Pancreas (tissue), 10 donors: ENCODE measurements at regions not wholly inside any gene's neighbourhood (a gene's known extent, or its start where the extent isn't known, plus 50 kb on each side); places are given as distances from the start of the nearest gene placed in this dataset.

Experiments used
- ATAC-seq, 4 donors: fragments of 200-7000 bp; cut with Tn5 transposase; one replicate each; pipeline versions ENCODE4 v1.8.0 to v1.9.1; 2020; ENCODE audit warnings: mild to moderate bottlenecking in 4 of 4, moderate library complexity in 4 of 4
- DNase-seq, 6 donors: peaks; one replicate each; pipeline ENCODE4 v3.0.0-alpha.2; 2020
- FAIRE-seq: peaks from 2 replicates; lab custom pipeline; 2012; peaks lifted over from hg19 to GRCh38; lab: Jason Lieb, UNC
- H3K27ac ChIP-seq, 4 donors: fragments of 200-600 bp; sonication (generic); 1 replicate in 3 of 4; 2 replicates in 1 of 4; pipeline versions ENCODE4 v1.5.0 to v1.8.0; 2020
- H3K27me3 ChIP-seq, 4 donors: fragments of 200-600 bp; one replicate each; pipeline ENCODE4 v1.8.0; 2021
- H3K36me3 ChIP-seq, 3 donors: fragments of 200-600 bp; sonication (generic) in 1 of 3; one replicate each; pipeline versions ENCODE4 v1.5.0 to v1.8.0; 2020 to 2021
- H3K4me1 ChIP-seq, 3 donors: fragments of 200-600 bp; one replicate each; pipeline ENCODE4 v1.8.0; 2021
- H3K4me3 ChIP-seq, 4 donors: fragments of 200-600 bp; sonication (generic) in 2 of 4; one replicate each; pipeline versions ENCODE4 v1.5.0 to v1.8.0; 2020 to 2021
- H3K9me3 ChIP-seq, 4 donors: fragments of 200-600 bp; one replicate each; pipeline ENCODE4 v1.8.0; 2021
- CTCF ChIP-seq, 4 donors: fragments of 200-600 bp; sonication (generic) in 3 of 4; IDR thresholded peaks; one replicate each; pipeline versions ENCODE4 v1.5.0 to v1.8.0; 2021; ENCODE audit warnings: antibody characterized with exemption in 4 of 4
- WGBS, 2 donors: extraction: QIAGEN DNeasy Blood & Tissue Kit; methylation state at CpG; one replicate each; pipeline ENCODE4 v1.1.7; 2013; 5-methylcytosine and 5-hydroxymethylcytosine counted together
- intact Hi-C, 3 donors: fragments of 100-400 bp; cut with DNase I; formaldehyde crosslinking; loops; one replicate each; pipeline versions ENCODE4 v1.11.1 to v1.14.2; 2022
- donor health status: healthy with polysubstance abuse.
- donor health status: DM: no; HTN: no; CAD: no; lungs with moderate emphysema.
- donor health status: DM: no; HTN: no; CAD: no.
- donor health status: control.
- donor health status: control.
- donor health status: Bipolar disorder and iron deficiency.
- donor health status: DM: yes; HTN: yes; CAD: no.
- donor health status: DM: no; HTN: no; CAD: no.
- donor health status: DM: no; HTN: no; CAD: no.
- donor health status: DM: yes; HTN: yes; CAD: no.

DNA sequence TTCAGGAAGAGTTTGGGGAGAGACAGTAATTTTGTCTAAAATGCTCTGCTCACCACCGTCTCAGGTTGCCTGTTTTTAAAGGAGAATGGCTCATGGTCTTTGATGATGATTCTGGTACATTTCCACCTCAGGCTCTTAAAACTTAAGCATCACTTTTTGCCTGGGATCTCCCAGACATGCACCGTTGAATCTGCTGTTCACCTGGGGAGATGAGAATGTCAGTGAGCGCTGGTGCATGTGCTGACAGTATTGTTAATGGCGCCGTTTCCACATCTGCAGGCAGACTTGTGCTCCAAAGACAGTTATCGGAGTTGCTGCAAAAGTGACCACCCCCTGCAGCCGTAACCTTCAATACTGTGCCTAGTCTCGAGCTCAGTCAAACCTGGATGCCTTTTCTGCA is 219.0 kb upstream of the TPM1 start:
- Histone ChIP-seq H3K27me3 (no peaks in the 10 kb centered on the region), H3K9me3 (no peaks in the 10 kb centered on the region), H3K36me3 (no peaks in the 10 kb centered on the region), H3K27ac (no peak overlapping the region), H3K4me3 (no peak overlapping the region), H3K4me1 (peaks cover 22 to 29% (median 27%) of the 10 kb centered on the region in 3 donors)
- no peak for TF ChIP-seq CTCF (IDR thresholded peaks at IDR 0.05)
- intact Hi-C loops = no loop called here
- WGBS, 2 donors = 95 to 97% methylated on average over 8 of the region's 8 CpGs
- DNase-seq (no peak), FAIRE-seq (no peak), ATAC-seq (no peak)

DNA sequence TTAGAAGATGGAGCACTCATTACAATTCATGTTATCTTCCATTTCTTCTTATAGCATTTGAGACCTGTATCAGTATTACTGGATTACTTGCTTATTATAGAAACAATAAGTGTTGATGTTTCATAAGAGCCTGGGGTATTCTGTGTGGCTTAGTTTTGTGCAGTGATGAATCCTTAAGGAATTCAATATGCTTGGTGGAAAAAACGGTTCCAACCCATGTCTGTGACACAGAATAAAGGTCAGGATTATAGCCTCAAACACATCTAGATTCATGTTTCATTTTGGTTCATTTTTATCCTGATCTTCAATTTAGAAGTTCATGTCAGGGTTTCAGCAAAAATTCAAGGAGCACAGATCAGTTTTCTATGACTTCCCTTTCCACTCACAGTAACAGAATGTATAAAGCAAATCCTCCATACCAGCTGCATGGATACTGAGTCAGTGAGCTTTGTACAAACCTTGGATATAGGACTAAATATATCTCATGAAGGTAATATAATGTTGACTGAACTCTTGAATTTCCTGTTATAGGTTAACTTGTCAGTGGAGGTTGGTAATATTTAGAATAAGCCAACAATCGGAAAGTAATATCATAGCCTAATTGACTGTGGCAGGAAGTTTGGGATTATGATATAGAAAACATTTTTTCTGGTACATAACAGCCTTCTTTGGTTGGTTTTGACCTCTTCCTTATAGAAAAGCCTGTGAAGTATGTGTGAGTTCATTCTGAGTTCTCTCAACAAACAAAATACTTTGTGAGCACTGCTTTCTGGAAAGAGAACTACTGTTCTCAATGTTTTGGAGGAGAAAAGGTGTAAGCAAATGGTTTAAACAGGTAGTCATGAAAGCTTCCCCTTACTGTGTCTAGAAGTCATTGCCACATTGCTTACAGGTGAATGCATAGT is 218.2 kb upstream of the TPM1 start:
- Histone ChIP-seq H3K36me3 (no peaks in the 10 kb centered on the region), H3K9me3 (no peaks in the 10 kb centered on the region), H3K27me3 (no peaks in the 10 kb centered on the region), H3K4me3 (no peak overlapping the region), H3K27ac (no peak overlapping the region), H3K4me1 (peaks cover 22 to 29% (median 27%) of the 10 kb centered on the region in 3 donors)
- DNase-seq (no peak), FAIRE-seq (no peak), ATAC-seq (no peak)
- TF ChIP-seq CTCF (IDR thresholded peaks at IDR 0.05) = no peak
- intact Hi-C loops = no loop called here
- WGBS, 2 donors = 64 to 71% methylated on average over 2 of the region's 2 CpGs

DNA sequence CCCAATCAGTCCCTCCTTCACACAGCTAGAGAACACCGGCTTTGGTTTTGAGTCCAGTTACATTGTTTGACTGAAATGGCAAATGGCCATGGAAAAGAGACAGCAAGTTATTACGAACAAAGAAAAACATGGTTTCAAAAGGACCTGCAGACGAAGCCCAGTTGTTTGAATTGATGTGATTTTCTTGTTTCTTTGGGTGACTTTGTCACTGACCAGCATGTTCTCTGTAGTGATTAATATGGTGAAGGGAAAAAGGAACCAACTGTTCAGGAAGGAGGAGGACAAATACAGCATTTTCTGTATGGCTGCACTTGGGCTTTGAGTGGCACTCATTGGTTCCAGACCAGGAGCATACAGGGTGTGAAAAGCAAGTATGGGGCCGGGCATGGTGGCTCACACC is 217.4 kb upstream of the TPM1 start:
- Histone ChIP-seq H3K9me3 (no peaks in the 10 kb centered on the region), H3K27me3 (no peaks in the 10 kb centered on the region), H3K4me1 (peaks cover 22 to 29% (median 24%) of the 10 kb centered on the region in 3 donors), H3K36me3 (no peaks in the 10 kb centered on the region), H3K27ac (no peak overlapping the region), H3K4me3 (no peak overlapping the region)
- no peak for FAIRE-seq
- no peak for DNase-seq
- intact Hi-C loops = no loop called here
- WGBS, 2 donors = 90 to 94% methylated on average over 4 of the region's 4 CpGs
- ATAC-seq = no peak
- no peak for TF ChIP-seq CTCF (IDR thresholded peaks at IDR 0.05)

- intact Hi-C loops = no loop called here
- no peak for TF ChIP-seq CTCF (IDR thresholded peaks at IDR 0.05)
- Histone ChIP-seq H3K4me3 (no peak overlapping the region), H3K36me3 (no peaks in the 10 kb centered on the region), H3K27ac (no peak overlapping the region), H3K9me3 (no peaks in the 10 kb centered on the region), H3K4me1 (peaks cover 11 to 18% (median 13%) of the 10 kb centered on the region in 3 donors), H3K27me3 (no peaks in the 10 kb centered on the region)
- 77 to 83% methylated on average over 1 of the region's 1 CpG for whole genome bisulfite sequencing, 2 donors
- ATAC-seq (no peak), DNase-seq (no peak), FAIRE-seq (no peak)
Measured at GRCh38 chr15:62826561-62826960, 216.0 kb upstream of the TPM1 start.

- Histone ChIP-seq H3K27me3 (no peaks in the 10 kb centered on the region), H3K4me3 (no peak overlapping the region), H3K36me3 (no peaks in the 10 kb centered on the region), H3K9me3 (no peaks in the 10 kb centered on the region), H3K27ac (no peak overlapping the region), H3K4me1 (peaks cover 0 to 4% (median 3%) of the 10 kb centered on the region in 3 donors)
- TF ChIP-seq CTCF (IDR thresholded peaks at IDR 0.05) = no peak
- intact Hi-C loops = no loop called here
- no peak for FAIRE-seq
- 56 to 71% methylated on average over 1 of the region's 1 CpG for WGBS, 2 donors
- peak in 3 of 4 donors; percentile 65 to 75 (median 65) for ATAC-seq
- no peak for DNase-seq
Measured at GRCh38 chr15:62828364-62828763, 214.2 kb upstream of the TPM1 start.
